KBM-7 (cell line): ENCODE measurements at regions not wholly inside any gene's neighbourhood (a gene's known extent, or its start where the extent isn't known, plus 50 kb on each side); places are given as distances from the start of the nearest gene placed in this dataset.

Source experiments
- DNase-seq: peaks from one replicate; pipeline ENCODE4 v3.0.0-alpha.2; 2015
- in situ Hi-C: fragments of 300-500 bp; cut with MboI; formaldehyde crosslinking; loops from 2 replicates; pipeline ENCODE4 v1.14.3; 2020; ENCODE audit warnings: low sequenced_read_pairs, low pct_unique_long_range_greater_than_20kb, mixed read lengths

- DNase-seq, result no peak
- in situ Hi-C loops, result no loop called here
Measured at GRCh38 chr3:83683937-83684598, 1274.7 kb upstream of the CADM2 start.

- no peak for DNase-seq
- in situ Hi-C loops, result no loop called here
Measured at GRCh38 chr3:83706669-83707068, 1252.1 kb upstream of the CADM2 start.

DNA sequence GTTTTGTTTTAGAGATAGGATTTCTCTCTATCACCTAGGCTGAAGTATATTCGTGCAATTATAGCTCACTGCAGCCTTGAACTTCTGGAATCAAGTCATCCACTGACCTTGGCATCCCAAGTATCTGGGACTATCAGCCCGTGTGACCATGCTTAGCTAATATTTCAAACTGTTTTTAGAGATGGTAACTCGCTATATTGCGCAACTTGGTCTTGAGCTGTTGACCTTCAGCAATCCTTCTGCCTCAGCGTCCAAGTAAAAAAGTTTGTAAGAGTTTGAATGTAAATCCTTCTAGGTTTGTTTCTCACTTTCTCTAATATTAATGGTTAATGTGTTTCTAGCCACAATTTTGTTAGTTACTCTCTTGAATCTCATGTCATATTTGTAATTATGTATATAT lies 1243.5 kb upstream of the CADM2 start:
- DNase-seq, result no peak
- in situ Hi-C loops, result no loop called here

- in situ Hi-C loops, result no loop called here
- DNase-seq, result no peak
Measured at GRCh38 chr3:83729576-83729975, 1229.2 kb upstream of the CADM2 start.

DNA sequence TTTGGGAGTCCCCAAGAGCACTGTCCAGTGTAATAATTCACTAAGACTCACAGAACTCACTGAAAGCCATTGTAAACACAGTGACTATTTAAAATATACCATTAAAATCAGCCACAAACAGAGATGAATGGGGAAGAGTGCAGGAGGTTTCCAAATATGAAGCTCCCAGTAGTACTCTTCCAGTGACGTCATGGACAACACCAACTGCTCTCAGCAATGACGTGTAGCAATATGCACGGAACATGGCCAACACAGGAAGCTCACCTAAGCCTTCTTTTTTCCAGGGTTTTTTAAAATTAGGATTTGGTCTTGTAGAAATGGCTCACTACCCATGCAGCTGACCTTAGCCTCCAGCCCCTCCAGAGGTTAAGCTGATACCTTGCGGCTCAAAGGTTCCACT lies 1224.1 kb upstream of the CADM2 start:
- DNase-seq, result no peak
- in situ Hi-C loops, result no loop called here

DNA sequence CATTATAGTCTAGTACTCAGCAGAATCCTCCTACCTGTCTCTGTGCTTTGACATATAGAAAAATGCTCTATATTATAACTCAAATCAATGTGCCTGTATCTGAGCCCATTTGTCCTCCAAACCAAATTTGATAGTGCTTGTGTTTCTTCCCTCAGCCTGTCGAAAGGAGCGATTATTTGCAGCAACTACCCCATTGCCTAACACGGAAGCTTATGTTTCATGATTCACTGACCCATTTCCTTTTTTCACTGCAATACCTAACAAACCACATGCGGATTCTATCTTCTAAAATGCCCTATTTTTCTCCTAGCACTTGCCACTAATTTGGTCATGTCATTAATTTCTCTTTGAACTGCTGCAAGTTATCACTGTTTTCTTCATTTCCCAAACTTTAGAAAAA lies 1220.6 kb upstream of the CADM2 start:
- in situ Hi-C loops, result no loop called here
- no peak for DNase-seq

DNA sequence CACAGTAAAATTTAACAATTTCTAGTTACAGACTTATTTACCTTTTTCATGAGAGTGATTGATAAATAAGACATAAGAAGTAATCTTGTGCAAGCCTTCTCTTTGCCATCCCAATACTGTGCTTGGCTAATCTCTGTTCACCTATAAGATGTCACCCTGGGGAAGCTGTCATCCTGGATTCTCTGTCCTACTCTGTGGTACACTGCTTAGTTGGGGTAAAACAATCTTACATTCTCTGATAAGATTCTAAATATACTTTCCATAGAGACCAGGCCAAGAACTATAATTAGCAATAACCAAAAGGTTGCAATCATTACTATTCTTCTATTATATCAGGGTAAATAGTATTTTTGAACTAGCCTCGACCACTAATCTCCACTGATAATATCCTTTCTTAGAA lies 1218.3 kb upstream of the CADM2 start:
- in situ Hi-C loops, result no loop called here
- no peak for DNase-seq

DNA sequence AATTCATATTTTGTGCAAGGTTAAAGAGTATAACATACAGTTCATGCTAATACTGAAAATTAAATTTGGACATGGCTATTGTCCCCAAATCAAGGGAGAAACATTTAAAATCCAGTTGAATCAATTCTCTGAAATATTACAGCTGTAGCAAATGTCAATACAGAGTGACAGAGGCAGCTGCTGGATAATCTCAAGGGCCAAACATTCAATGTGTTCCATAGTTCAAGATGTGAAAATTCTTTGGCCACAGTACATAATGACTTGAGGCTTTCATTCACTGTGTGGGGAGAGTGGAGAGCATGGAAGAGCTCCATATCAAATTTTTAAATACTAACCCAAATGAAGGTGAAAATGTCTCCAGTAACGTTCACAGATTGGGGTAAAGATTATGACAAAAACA lies 1192.8 kb upstream of the CADM2 start:
- DNase-seq, result no peak
- in situ Hi-C loops, result no loop called here

GRCh38 chr3:83769791-83770663 lies 1188.8 kb upstream of the CADM2 start:
- in situ Hi-C loops, result no loop called here
- no peak for DNase-seq

- in situ Hi-C loops, result no loop called here
Measured at GRCh38 chr3:83770664-83771402, 1188.0 kb upstream of the CADM2 start.

GRCh38 chr3:83802801-83803200 lies 1156.0 kb upstream of the CADM2 start:
- in situ Hi-C loops, result no loop called here

More at GRCh38 chr3:83770664-83771402, 1188.0 kb upstream of the CADM2 start:
- DNase-seq, result no peak

GRCh38 chr3:83807511-83807910 lies 1151.3 kb upstream of the CADM2 start:
- in situ Hi-C loops, result no loop called here

More at GRCh38 chr3:83802801-83803200, 1156.0 kb upstream of the CADM2 start:
- no peak for DNase-seq

DNA sequence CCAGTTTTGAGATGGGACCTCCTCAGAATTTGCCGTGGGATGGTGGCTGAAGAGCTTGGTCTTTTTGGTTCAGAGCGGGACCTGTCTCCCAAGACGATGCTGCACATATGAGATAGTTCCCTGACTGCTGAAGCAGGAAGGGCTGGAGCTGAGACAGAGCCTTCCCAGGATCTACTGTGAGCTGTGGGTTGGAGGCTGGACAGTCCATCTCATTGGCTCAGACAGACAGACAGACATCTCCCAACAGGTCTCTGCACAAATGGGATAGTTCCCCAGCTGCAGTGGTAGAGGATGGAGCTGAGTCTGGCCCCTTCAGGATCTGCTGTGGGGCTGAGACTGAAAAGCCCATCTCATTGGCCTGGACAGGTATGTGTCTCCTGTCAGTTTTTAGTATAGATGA lies 1145.6 kb upstream of the CADM2 start:
- DNase-seq, result no peak
- in situ Hi-C loops, result no loop called here

More at GRCh38 chr3:83807511-83807910, 1151.3 kb upstream of the CADM2 start:
- no peak for DNase-seq

- DNase-seq, result no peak
- in situ Hi-C loops, result no loop called here
Measured at GRCh38 chr3:83816653-83817052, 1142.1 kb upstream of the CADM2 start.

- DNase-seq, result no peak
- in situ Hi-C loops, result no loop called here
Measured at GRCh38 chr3:83821506-83821905, 1137.3 kb upstream of the CADM2 start.

DNA sequence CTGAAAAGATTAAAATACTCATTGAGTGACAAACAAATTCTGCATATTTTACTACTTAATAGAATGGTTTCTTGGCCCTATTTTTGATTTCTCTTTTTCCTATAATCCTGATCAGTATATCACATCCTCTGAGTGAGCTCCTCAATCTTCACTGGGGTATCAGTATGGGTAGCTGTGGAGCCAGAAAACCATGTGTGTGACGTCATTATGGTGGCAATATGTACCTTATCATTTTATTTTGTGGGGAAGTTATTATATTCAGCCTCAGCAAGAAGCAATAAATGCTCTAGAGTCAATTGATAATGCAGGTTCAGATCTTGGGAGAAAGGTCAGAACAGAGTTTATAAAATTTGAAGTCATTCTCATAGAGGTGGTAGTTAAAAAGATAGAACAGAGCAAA lies 1135.7 kb upstream of the CADM2 start:
- DNase-seq, result no peak
- in situ Hi-C loops, result no loop called here

GRCh38 chr3:83835040-83835439 lies 1123.7 kb upstream of the CADM2 start:
- no peak for DNase-seq
- in situ Hi-C loops, result no loop called here

GRCh38 chr3:83842511-83842910 lies 1116.3 kb upstream of the CADM2 start:
- in situ Hi-C loops, result no loop called here
- no peak for DNase-seq

DNA sequence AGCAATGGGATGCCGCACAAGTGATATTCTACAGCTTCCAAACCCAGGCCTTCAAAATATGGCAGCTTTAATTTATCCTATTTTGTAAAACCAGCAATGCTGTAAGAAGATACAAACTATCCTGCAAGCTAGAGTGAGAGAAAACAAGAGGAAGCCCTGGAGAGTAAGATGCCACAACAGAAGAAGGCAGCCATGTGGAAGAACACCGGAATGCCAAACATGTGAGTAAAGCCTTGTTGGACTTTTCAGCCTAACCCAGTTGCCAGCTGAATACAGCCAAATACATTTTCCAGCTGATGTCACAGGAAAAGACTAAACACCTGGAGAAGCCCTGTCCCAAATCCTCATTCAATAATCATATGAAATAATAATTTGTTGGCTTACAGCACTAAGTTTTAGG lies 1115.1 kb upstream of the CADM2 start:
- in situ Hi-C loops, result no loop called here
- DNase-seq, result no peak
